A549 (cell line): ENCODE measurements at regions not wholly inside any gene's neighbourhood (a gene's known extent, or its start where the extent isn't known, plus 50 kb on each side); places are given as distances from the start of the nearest gene placed in this dataset.

Source experiments
- ATAC-seq, 2 experiments: fragments of 200-7000 bp in 1 of 2; fragments of >200 bp in 1 of 2; cut with Nextera tagmentation in 1 of 2; cut with Tn5 transposase in 1 of 2; 3 replicates each; pipeline versions ENCODE4 v1.8.0 to v1.9.1; 2018 to 2020; ENCODE audit warnings: mild to moderate bottlenecking in 1 of 2, moderate library complexity in 1 of 2
- CTCF ChIA-PET: fragments of 300-600 bp; sonication (Branson Sonifier 250); formaldehyde crosslinking; extraction: SDS; loops from one replicate; lab custom pipeline; 2021; ENCODE audit warnings: antibody characterized with exemption, inconsistent platforms; lab: Yijun Ruan, JAX
- POLR2A ChIA-PET: fragments of 350-600 bp; formaldehyde crosslinking; extraction: SDS; loops from one replicate; lab custom pipeline; 2021; ENCODE audit warnings: antibody characterized with exemption, inconsistent platforms; lab: Yijun Ruan, JAX
- DNase-seq, 2 experiments: peaks; one replicate each; pipeline versions ENCODE4 v3.0.0 to v3.0.0-alpha.2; 2011 to 2016; ENCODE audit warnings: low read depth in 1 of 2, low spot score in 1 of 2
- FAIRE-seq: peaks from 2 replicates; lab custom pipeline; 2011; peaks lifted over from hg19 to GRCh38; lab: Jason Lieb, UNC
- H3K27ac ChIP-seq, 2 experiments: fragments of >200 bp; sonication (Bioruptor Twin); formaldehyde crosslinking; 3 replicates each; pipeline ENCODE4 v1.5.1; 2016 to 2017
- H3K4me1 ChIP-seq: fragments of >200 bp; sonication (Bioruptor Twin); formaldehyde crosslinking; 3 replicates; pipeline ENCODE4 v1.6.1; 2016
- H3K4me2 ChIP-seq: fragments of >200 bp; sonication (Bioruptor Twin); formaldehyde crosslinking; 3 replicates; pipeline ENCODE4 v1.6.1; 2016
- H3K4me3 ChIP-seq: fragments of >200 bp; sonication (Bioruptor Twin); formaldehyde crosslinking; 3 replicates; pipeline ENCODE4 v1.5.1; 2016
- H3K9me3 ChIP-seq: fragments of >200 bp; sonication (Bioruptor Twin); formaldehyde crosslinking; 3 replicates; pipeline ENCODE4 v1.6.1; 2016
- BHLHE40 ChIP-seq: IDR thresholded peaks from 2 replicates; pipeline ENCODE4 v1.6.1; 2012; ENCODE audit warnings: low read depth, low read length, inconsistent platforms
- CBX2 ChIP-seq: fragments of 200-600 bp; sonication (generic); IDR thresholded peaks from 2 replicates; pipeline ENCODE4 v1.6.1; 2016; ENCODE audit warnings: low read depth, mild to moderate bottlenecking, borderline replicate concordance
- CBX8 ChIP-seq: fragments of 200-600 bp; sonication (generic); IDR thresholded peaks from 2 replicates; pipeline ENCODE4 v1.6.1; 2016
- CEBPB ChIP-seq, 2 experiments: fragments of >200 bp in 1 of 2; sonication (Bioruptor Twin) in 1 of 2; formaldehyde crosslinking in 1 of 2; IDR thresholded peaks; 2 replicates each; pipeline ENCODE4 v1.6.1; 2012 to 2016
- EHF ChIP-seq: fragments of 250-450 bp; sonication (Bioruptor Pico); IDR thresholded peaks from 2 replicates; pipeline ENCODE4 v1.5.0; 2020; ENCODE audit warnings: mild to moderate bottlenecking
- ESRRA ChIP-seq: fragments of 150-350 bp; IDR thresholded peaks from 2 replicates; pipeline ENCODE4 v1.6.1; 2014; ENCODE audit warnings: mild to moderate bottlenecking, low read length, borderline replicate concordance
- FOSB ChIP-seq: fragments of 250-450 bp; sonication (Bioruptor Pico); IDR thresholded peaks from 2 replicates; pipeline ENCODE4 v1.5.0; 2020; ENCODE audit warnings: mild to moderate bottlenecking, moderate library complexity
- HDAC2 ChIP-seq: fragments of 200-600 bp; sonication (generic); IDR thresholded peaks from 2 replicates; pipeline ENCODE4 v1.6.1; 2016
- HEYL ChIP-seq: fragments of 250-450 bp; sonication (Bioruptor Pico); IDR thresholded peaks from 2 replicates; pipeline ENCODE4 v1.8.0; 2021; ENCODE audit warnings: mild to moderate bottlenecking, moderate library complexity
- HOXB13 ChIP-seq: fragments of 250-450 bp; sonication (Bioruptor Pico); IDR thresholded peaks from 2 replicates; pipeline ENCODE4 v1.5.0; 2020; ENCODE audit warnings: low read depth, mild to moderate bottlenecking, moderate library complexity
- KDM1A ChIP-seq: fragments of 200-600 bp; sonication (generic); IDR thresholded peaks from 2 replicates; pipeline ENCODE4 v1.6.1; 2016; ENCODE audit warnings: low read depth, mild to moderate bottlenecking
- MAZ ChIP-seq: fragments of 150-350 bp; IDR thresholded peaks from 2 replicates; pipeline ENCODE4 v1.6.1; 2014; ENCODE audit warnings: antibody characterized with exemption, low read depth, low read length, borderline replicate concordance
- PHF8 ChIP-seq: fragments of 200-600 bp; sonication (generic); IDR thresholded peaks from 2 replicates; pipeline ENCODE4 v1.6.1; 2016; ENCODE audit warnings: low read depth, mild to moderate bottlenecking, antibody characterized with exemption, moderate library complexity, borderline replicate concordance
- POLR2A ChIP-seq: IDR thresholded peaks from 2 replicates; pipeline ENCODE4 v1.6.1; 2012; ENCODE audit warnings: mild to moderate bottlenecking, low read length
- RAD21 ChIP-seq, 2 experiments: fragments of >200 bp in 1 of 2; sonication (Bioruptor Twin) in 1 of 2; formaldehyde crosslinking in 1 of 2; IDR thresholded peaks in 1 of 2; conservative IDR thresholded peaks in 1 of 2; 2 replicates in 1 of 2; 3 replicates in 1 of 2; pipeline ENCODE4 v1.6.1; 2012 to 2018; ENCODE audit warnings: inconsistent platforms in 1 of 2
- RFX5 ChIP-seq: fragments of 450-650 bp; IDR thresholded peaks from 2 replicates; pipeline ENCODE4 v1.7.1; 2014; ENCODE audit warnings: antibody characterized with exemption, mild to moderate bottlenecking, moderate library complexity
- SMC3 ChIP-seq: fragments of >200 bp; sonication (Bioruptor Twin); formaldehyde crosslinking; IDR thresholded peaks from 3 replicates; pipeline ENCODE4 v1.6.1; 2018; ENCODE audit warnings: inconsistent platforms
- TP53 ChIP-seq: fragments of 250-450 bp; sonication (Bioruptor Pico); IDR thresholded peaks from 2 replicates; pipeline ENCODE4 v1.5.0; 2021; ENCODE audit warnings: mild to moderate bottlenecking, moderate library complexity
- ZNF302 ChIP-seq: fragments of 250-450 bp; sonication (Bioruptor Pico); IDR thresholded peaks from 2 replicates; pipeline ENCODE4 v1.9.0; 2021; ENCODE audit warnings: inconsistent platforms, mild to moderate bottlenecking, moderate library complexity
- ZSCAN20 ChIP-seq: fragments of 250-450 bp; sonication (Bioruptor Pico); IDR thresholded peaks from 2 replicates; pipeline ENCODE4 v1.8.0; 2022; ENCODE audit warnings: mild to moderate bottlenecking, moderate library complexity
- WGBS: methylation state at CpG from one replicate; pipeline ENCODE4 v1.1.6; 2017; ENCODE audit errors: missing lambda C conversion rate; 5-methylcytosine and 5-hydroxymethylcytosine counted together
- TF ChIP-seq, protein P1 (sequence below): fragments of 200-600 bp; sonication (generic); IDR thresholded peaks from 2 replicates; pipeline ENCODE4 v1.6.1; 2016; ENCODE audit warnings: antibody characterized with exemption, mild to moderate bottlenecking, moderate library complexity
- TF ChIP-seq, protein P2 (sequence below): fragments of 250-450 bp; sonication (Bioruptor Pico); IDR thresholded peaks from 2 replicates; pipeline ENCODE4 v1.5.0; 2021; ENCODE audit warnings: mild to moderate bottlenecking, moderate library complexity, borderline replicate concordance
- TF ChIP-seq, protein P3 (sequence below): fragments of 250-450 bp; sonication (Bioruptor Pico); IDR thresholded peaks from 2 replicates; pipeline ENCODE4 v1.5.0; 2020; ENCODE audit warnings: low read depth, mild to moderate bottlenecking, moderate library complexity

DNA sequence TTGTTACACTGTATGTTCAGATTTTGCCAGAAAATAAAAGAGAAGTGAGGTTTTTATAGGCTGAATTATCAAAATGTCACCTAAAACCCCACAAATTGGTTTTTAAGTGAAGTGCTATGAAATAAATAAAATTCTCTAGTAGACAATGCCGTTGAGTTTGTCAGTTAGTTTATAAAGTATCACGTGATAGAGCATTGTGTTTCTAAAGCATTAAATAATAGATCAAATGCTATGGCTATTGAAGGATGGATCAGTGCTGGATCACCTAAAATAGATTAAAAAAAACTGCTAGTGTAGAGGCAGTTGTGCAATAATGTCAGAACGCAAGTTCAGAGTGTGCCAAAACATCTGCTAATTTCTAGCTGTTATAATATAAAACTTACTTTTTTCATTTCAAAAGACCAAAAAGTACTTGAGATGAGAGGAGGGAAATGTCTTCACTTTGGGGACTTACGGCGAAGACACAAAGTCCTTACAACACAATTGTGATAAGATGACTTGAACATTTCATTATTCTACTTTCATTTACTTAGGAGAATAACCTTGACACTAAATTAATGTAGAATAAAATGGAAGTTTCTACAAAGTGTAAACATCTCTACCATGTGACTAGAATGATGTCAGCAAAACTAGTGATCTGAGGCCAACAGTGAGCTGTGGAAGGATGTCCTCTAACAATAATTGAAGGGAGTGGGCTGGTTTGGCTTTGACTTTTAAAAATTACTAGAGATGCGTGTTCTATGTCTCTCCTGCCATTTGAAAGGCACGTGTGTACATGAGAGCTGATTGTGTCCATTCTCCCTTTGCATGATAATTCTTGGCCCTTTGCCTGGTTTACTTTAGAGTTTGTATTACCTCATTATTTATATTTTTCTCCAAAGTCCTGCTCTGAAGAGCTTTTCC lies 154.4 kb upstream of the PDE3A start:
- no peak for ATAC-seq
- FAIRE-seq, result no peak
- 90% methylated on average over 7 of the region's 7 CpGs for WGBS
- ChIA-PET POLR2A (no interaction called here), CTCF (interaction anchor here (1.7 kb wide), 1 partner anchor 10 kb away, joined by 5 read pairs; no protein-coding TSS in a partner anchor)
- peaks cover 38% of the 10 kb centered on the region for H3K4me1 ChIP-seq
- H3K9me3 ChIP-seq, result peaks cover 33% of the 10 kb centered on the region
- no peak for DNase-seq
- no peak for TF ChIP-seq ZNF302 (CRISPR knock-in tag)
- TF ChIP-seq, protein P1, sequence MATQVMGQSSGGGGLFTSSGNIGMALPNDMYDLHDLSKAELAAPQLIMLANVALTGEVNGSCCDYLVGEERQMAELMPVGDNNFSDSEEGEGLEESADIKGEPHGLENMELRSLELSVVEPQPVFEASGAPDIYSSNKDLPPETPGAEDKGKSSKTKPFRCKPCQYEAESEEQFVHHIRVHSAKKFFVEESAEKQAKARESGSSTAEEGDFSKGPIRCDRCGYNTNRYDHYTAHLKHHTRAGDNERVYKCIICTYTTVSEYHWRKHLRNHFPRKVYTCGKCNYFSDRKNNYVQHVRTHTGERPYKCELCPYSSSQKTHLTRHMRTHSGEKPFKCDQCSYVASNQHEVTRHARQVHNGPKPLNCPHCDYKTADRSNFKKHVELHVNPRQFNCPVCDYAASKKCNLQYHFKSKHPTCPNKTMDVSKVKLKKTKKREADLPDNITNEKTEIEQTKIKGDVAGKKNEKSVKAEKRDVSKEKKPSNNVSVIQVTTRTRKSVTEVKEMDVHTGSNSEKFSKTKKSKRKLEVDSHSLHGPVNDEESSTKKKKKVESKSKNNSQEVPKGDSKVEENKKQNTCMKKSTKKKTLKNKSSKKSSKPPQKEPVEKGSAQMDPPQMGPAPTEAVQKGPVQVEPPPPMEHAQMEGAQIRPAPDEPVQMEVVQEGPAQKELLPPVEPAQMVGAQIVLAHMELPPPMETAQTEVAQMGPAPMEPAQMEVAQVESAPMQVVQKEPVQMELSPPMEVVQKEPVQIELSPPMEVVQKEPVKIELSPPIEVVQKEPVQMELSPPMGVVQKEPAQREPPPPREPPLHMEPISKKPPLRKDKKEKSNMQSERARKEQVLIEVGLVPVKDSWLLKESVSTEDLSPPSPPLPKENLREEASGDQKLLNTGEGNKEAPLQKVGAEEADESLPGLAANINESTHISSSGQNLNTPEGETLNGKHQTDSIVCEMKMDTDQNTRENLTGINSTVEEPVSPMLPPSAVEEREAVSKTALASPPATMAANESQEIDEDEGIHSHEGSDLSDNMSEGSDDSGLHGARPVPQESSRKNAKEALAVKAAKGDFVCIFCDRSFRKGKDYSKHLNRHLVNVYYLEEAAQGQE, result no peak
- TF ChIP-seq CEBPB (IDR thresholded peaks at IDR 0.05), result peak; percentile 11 to 70; a peak in 2 of 4 replicates
- H3K27ac ChIP-seq, result peak overlapping the region; percentile 69 to 82
- H3K4me2 ChIP-seq, result peak overlapping the region; percentile 79; the same call in 2 of the 3 replicates
- no peak overlapping the region for H3K4me3 ChIP-seq

DNA sequence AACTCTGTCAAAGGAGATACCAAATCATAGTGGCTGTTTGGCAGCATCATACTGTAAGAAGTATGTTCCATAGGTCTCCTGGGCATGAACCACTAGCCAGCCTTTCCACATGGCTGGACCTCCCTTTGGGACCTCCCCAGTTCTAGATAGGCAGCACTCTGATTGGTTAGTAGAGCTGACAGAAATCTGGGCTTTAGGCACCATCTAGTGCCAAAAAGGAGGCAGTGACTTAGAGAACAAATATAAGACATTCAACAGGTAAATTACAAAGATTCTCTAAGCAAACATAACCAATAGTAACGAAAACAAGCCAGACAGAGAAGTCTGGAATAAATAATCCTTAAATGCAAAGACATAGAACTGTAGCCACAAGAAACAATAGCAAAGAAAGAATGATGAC lies 148.0 kb upstream of the PDE3A start:
- WGBS, result 68% methylated on average over 1 of the region's 1 CpG
- H3K4me2 ChIP-seq, result no peak overlapping the region
- CTCF ChIA-PET, result interaction anchor here (0.6 kb wide), 1 partner anchor 28 kb away, joined by 4 read pairs; no protein-coding TSS in a partner anchor
- POLR2A ChIA-PET, result no interaction called here
- H3K27ac ChIP-seq, result no peak overlapping the region
- DNase-seq (peak in 1 of 2 experiments; percentile 56), FAIRE-seq (no peak), ATAC-seq (peak in 1 of 2 experiments; percentile 48; a peak in 2 of 6 replicates)
- H3K4me3 ChIP-seq, result no peak overlapping the region
- no peaks in the 10 kb centered on the region for H3K4me1 ChIP-seq
- TF ChIP-seq BHLHE40, result no peak
- TF ChIP-seq KDM1A, result no peak
- peak; percentile 18 to 60; a peak in 2 of 5 replicates for TF ChIP-seq RAD21 (conservative IDR thresholded peaks at IDR 0.05 in 1 of 2, IDR thresholded peaks at IDR 0.05 in 1 of 2)
- TF ChIP-seq SMC3, result peak; percentile 29; the same call in 1 of the 3 replicates
- TF ChIP-seq, protein P2, sequence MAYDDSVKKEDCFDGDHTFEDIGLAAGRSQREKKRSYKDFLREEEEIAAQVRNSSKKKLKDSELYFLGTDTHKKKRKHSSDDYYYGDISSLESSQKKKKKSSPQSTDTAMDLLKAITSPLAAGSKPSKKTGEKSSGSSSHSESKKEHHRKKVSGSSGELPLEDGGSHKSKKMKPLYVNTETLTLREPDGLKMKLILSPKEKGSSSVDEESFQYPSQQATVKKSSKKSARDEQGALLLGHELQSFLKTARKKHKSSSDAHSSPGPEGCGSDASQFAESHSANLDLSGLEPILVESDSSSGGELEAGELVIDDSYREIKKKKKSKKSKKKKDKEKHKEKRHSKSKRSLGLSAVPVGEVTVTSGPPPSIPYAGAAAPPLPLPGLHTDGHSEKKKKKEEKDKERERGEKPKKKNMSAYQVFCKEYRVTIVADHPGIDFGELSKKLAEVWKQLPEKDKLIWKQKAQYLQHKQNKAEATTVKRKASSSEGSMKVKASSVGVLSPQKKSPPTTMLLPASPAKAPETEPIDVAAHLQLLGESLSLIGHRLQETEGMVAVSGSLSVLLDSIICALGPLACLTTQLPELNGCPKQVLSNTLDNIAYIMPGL, result no peak
- peaks cover 41% of the 10 kb centered on the region for H3K9me3 ChIP-seq

DNA sequence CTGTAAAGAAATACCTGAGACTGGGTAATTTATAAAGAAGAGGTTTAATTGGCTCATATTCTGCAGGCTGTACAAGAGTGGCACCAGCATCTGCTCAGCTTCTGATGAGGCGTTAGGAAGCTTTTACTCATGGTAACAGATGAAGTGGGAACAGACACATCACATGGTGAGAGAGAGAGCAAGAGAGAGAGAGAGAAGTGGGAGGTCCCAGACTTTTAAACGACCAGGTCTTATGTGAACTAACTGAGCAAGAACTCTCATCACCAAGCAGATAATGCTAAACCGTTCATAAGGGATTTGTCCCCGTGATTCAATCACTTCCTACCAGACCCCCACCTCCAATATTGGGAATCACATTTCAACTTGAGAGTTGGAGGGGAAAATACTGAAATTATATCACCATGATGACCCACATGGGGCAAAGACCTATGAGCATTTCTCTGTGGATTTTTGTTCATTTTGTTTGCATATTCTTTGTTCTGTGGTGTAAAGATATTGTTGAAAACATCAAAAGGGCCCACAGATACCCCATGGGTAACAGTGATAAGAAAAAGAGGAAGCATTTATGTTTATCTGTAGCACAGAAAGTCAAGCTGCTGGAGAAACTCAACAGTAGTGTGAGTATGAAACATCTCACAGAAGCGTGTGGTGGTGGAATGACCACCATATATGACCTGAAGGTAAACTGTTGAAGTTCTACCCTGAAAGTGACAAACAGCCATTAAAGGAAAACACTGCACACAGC lies 135.2 kb upstream of the PDE3A start:
- Histone ChIP-seq H3K4me1 (no peaks in the 10 kb centered on the region), H3K4me2 (no peak overlapping the region), H3K9me3 (no peaks in the 10 kb centered on the region; the same call in 2 of the 3 replicates), H3K27ac (no peak overlapping the region), H3K4me3 (no peak overlapping the region)
- DNase-seq (no peak), ATAC-seq (no peak), FAIRE-seq (no peak)
- CTCF ChIA-PET, result no interaction called here
- POLR2A ChIA-PET, result no interaction called here
- WGBS, result 35% methylated on average over 5 of the region's 5 CpGs
- TF ChIP-seq, protein P2, result no peak
- no peak for TF ChIP-seq MAZ
- TF ChIP-seq PHF8, result no peak
- TF ChIP-seq, protein P3, sequence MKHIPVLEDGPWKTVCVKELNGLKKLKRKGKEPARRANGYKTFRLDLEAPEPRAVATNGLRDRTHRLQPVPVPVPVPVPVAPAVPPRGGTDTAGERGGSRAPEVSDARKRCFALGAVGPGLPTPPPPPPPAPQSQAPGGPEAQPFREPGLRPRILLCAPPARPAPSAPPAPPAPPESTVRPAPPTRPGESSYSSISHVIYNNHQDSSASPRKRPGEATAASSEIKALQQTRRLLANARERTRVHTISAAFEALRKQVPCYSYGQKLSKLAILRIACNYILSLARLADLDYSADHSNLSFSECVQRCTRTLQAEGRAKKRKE (CRISPR knock-in tag), result no peak
- TF ChIP-seq HOXB13 (CRISPR knock-in tag), result no peak
- no peak for TF ChIP-seq RFX5
- TF ChIP-seq EHF (CRISPR knock-in tag), result no peak
- TF ChIP-seq CBX2, result no peak
- no peak for TF ChIP-seq FOSB (CRISPR knock-in tag)
- TF ChIP-seq ESRRA, result no peak
- TF ChIP-seq TP53 (CRISPR knock-in tag), result no peak
- TF ChIP-seq SMC3, result no peak
- no peak for TF ChIP-seq CBX8
- TF ChIP-seq HDAC2, result no peak
- no peak for TF ChIP-seq POLR2A
- no peak for TF ChIP-seq ZSCAN20
- TF ChIP-seq HEYL (CRISPR knock-in tag), result no peak
- TF ChIP-seq KDM1A, result no peak
